ENCODE measurements at regions not wholly inside any gene's neighbourhood (a gene's known extent, or its start where the extent isn't known, plus 50 kb on each side); places are given as distances from the start of the nearest gene placed in this dataset.

- FAIRE-seq: no peak
- Histone ChIP-seq H3K14ac (ENCODE audit: insufficient read length) (no peak overlapping the region), H3K23me2 (ENCODE audit: low read depth, low read length) (no peaks in the 10 kb centered on the region), H3K18ac (ENCODE audit: extremely low read depth, low read length) (no peak overlapping the region), H3K9me3 (ENCODE audit: insufficient read depth in 2 of 2, low read depth in 1 of 2, low read length in 1 of 2) (no peaks in the 10 kb centered on the region), H3K79me1 (ENCODE audit: low read depth, low read length) (no peaks in the 10 kb centered on the region; the same call in 1 of the 2 replicates), H4K5ac (ENCODE audit: insufficient read length, low read depth, low read length) (no peak overlapping the region), H3K4me1 (replicated peaks in 1 of 4; ENCODE audit: control insufficient read depth in 3 of 4, insufficient read depth in 4 of 4, low read length in 3 of 4) (no peaks in the 10 kb centered on the region), H2BK12ac (ENCODE audit: low read depth, low read length) (no peak overlapping the region), H3K27me3 (replicated peaks in 1 of 4; ENCODE audit: control insufficient read depth in 3 of 4, extremely low read depth in 1 of 4, insufficient read depth in 3 of 4, low read length in 3 of 4) (no peaks in the 10 kb centered on the region), H4K91ac (replicated peaks; ENCODE audit: insufficient read length, low read length) (no peak overlapping the region), H3K56ac (replicated peaks; ENCODE audit: insufficient read length, low read depth, low read length) (no peak overlapping the region), H3K4me2 (ENCODE audit: insufficient read depth in 1 of 2, low read depth in 2 of 2, low read length in 2 of 2) (no peak overlapping the region), H3K36me3 (ENCODE audit: control insufficient read depth in 2 of 4, insufficient read depth in 4 of 4, low read length in 3 of 4) (no peaks in the 10 kb centered on the region), H3K27ac (ENCODE audit: low read depth, low read length) (no peak overlapping the region), H3K23ac (ENCODE audit: insufficient read length) (no peak overlapping the region), H2BK15ac (ENCODE audit: low read length) (no peak overlapping the region), H4K8ac (ENCODE audit: extremely low read depth, insufficient read depth, low read length) (no peak overlapping the region), H3K4me3 (ENCODE audit: extremely low read depth in 1 of 4, insufficient read depth in 2 of 4, low read depth in 3 of 4, low read length in 4 of 4) (no peak overlapping the region), H2BK120ac (replicated peaks; ENCODE audit: low read depth, low read length) (no peak overlapping the region), H2AFZ (ENCODE audit: low read length) (no peak overlapping the region), H2BK20ac (ENCODE audit: low read length) (no peak overlapping the region), H4K20me1 (replicated peaks in 1 of 2; ENCODE audit: control insufficient read depth in 1 of 2, insufficient read depth in 2 of 2, low read length in 2 of 2) (no peaks in the 10 kb centered on the region), H2BK5ac (ENCODE audit: low read depth, low read length) (no peak overlapping the region), H3K79me2 (ENCODE audit: control insufficient read depth in 1 of 2, insufficient read depth in 2 of 2, low read length in 2 of 2) (no peaks in the 10 kb centered on the region), H3K9ac (replicated peaks in 1 of 4; ENCODE audit: extremely low read depth in 1 of 4, low read depth in 3 of 4, low read length in 3 of 4) (no peak overlapping the region), H3K4ac (replicated peaks; ENCODE audit: insufficient read length, low read depth, low read length) (no peak overlapping the region), H2AK5ac (ENCODE audit: low read depth, low read length) (no peak overlapping the region)
- POLR2A ChIA-PET (ENCODE audit: partially characterized antibody): no interaction called here
- CTCF ChIA-PET (ENCODE audit: partially characterized antibody): no interaction called here
- 93% methylated on average over 1 of the region's 1 CpG; no CpG with 5 or more reads in 1 of the 2 experiments for WGBS, 2 experiments (ENCODE audit: extremely low coverage in 1 of 2, insufficient coverage in 1 of 2, insufficient read length in 1 of 2, insufficient replicate concordance in 2 of 2, low coverage in 1 of 2, low lambda C conversion rate in 2 of 2, missing lambda C conversion rate in 1 of 2)
- DNase-seq (ENCODE audit: low read depth in 1 of 2, low spot score in 2 of 2): no peak
- TF ChIP-seq BCL11A (IDR thresholded peaks at IDR 0.05; ENCODE audit: low read depth in 2 of 2, low read length in 2 of 2): no peak
- no peak for TF ChIP-seq E2F6 (IDR thresholded peaks at IDR 0.05)
- no peak for TF ChIP-seq SUZ12 (IDR thresholded peaks at IDR 0.05; ENCODE audit: low read length)
- TF ChIP-seq KDM5A (IDR thresholded peaks at IDR 0.05; ENCODE audit: low read length): no peak
- no peak for TF ChIP-seq CBX8 (IDR thresholded peaks at IDR 0.05; ENCODE audit: borderline replicate concordance, low read depth, low read length)
- TF ChIP-seq MAFK (IDR thresholded peaks at IDR 0.05; ENCODE audit: low read depth, low read length): no peak
- TF ChIP-seq KDM1A (IDR thresholded peaks at IDR 0.05; ENCODE audit: borderline replicate concordance, low read length): no peak
- no peak for TF ChIP-seq EP300 (IDR thresholded peaks at IDR 0.05; ENCODE audit: borderline replicate concordance in 1 of 2, low read depth in 2 of 2, low read length in 2 of 2)
- TF ChIP-seq RBBP5 (IDR thresholded peaks at IDR 0.05; ENCODE audit: borderline replicate concordance, low read depth, low read length): no peak
- TF ChIP-seq CBX5 (IDR thresholded peaks at IDR 0.05; ENCODE audit: low read depth, low read length): no peak
- no peak for TF ChIP-seq FOSL1 (IDR thresholded peaks at IDR 0.05; ENCODE audit: insufficient read depth, low read depth, low read length)
- no peak for TF ChIP-seq TAF7 (optimal IDR thresholded peaks at IDR 0.05; ENCODE audit: borderline replicate concordance, low read depth, low read length)
- TF ChIP-seq POU5F1 (IDR thresholded peaks at IDR 0.05; ENCODE audit: low read depth, low read length): no peak
- TF ChIP-seq EGR1 (IDR thresholded peaks at IDR 0.05; ENCODE audit: borderline replicate concordance, low read depth, low read length): no peak
- TF ChIP-seq BRCA1 (IDR thresholded peaks at IDR 0.05; ENCODE audit: low read depth, low read length): no peak
Measured at GRCh38 chr7:115775981-115776380, 254.6 kb downstream of the TFEC start.
